Astrocyte (in vitro differentiated cells and primary cell): ENCODE measurements at regions not wholly inside any gene's neighbourhood (a gene's known extent, or its start where the extent isn't known, plus 50 kb on each side); places are given as distances from the start of the nearest gene placed in this dataset.

Experiments
- DNase-seq: peaks from one replicate; pipeline ENCODE4 v3.0.0-alpha.2; 2010; ENCODE audit warnings: low read depth
- FAIRE-seq: peaks from 2 replicates; lab custom pipeline; 2011; peaks lifted over from hg19 to GRCh38; lab: Jason Lieb, UNC
- H2AFZ ChIP-seq: 2 replicates; pipeline ENCODE4 v1.6.0; 2012; ENCODE audit warnings: low read depth, low read length, inconsistent platforms
- H3K27ac ChIP-seq: 2 replicates; pipeline ENCODE4 v1.5.1; 2011; ENCODE audit warnings: low read depth, low read length, inconsistent platforms
- H3K27me3 ChIP-seq: 2 replicates; pipeline ENCODE4 v1.6.0; 2011; ENCODE audit warnings: low read length, inconsistent platforms; ENCODE audit not compliant: insufficient read depth
- H3K36me3 ChIP-seq: 2 replicates; pipeline ENCODE4 v1.5.1; 2011; ENCODE audit warnings: low read length, inconsistent platforms; ENCODE audit not compliant: insufficient read depth
- H3K4me1 ChIP-seq: 2 replicates; pipeline ENCODE4 v1.5.1; 2011; ENCODE audit warnings: low read length, inconsistent platforms; ENCODE audit not compliant: insufficient read depth
- H3K4me2 ChIP-seq: 2 replicates; pipeline ENCODE4 v1.6.0; 2012; ENCODE audit warnings: low read length, inconsistent platforms
- H3K4me3 ChIP-seq: 2 replicates; pipeline ENCODE4 v1.5.1; 2011; ENCODE audit warnings: low read depth, mild to moderate bottlenecking, low read length, inconsistent platforms; ENCODE audit not compliant: insufficient read depth
- H3K79me2 ChIP-seq: 2 replicates; pipeline ENCODE4 v1.6.0; 2012; ENCODE audit warnings: mild to moderate bottlenecking, low read length, inconsistent platforms; ENCODE audit not compliant: insufficient read depth
- H3K9ac ChIP-seq: 2 replicates; pipeline ENCODE4 v1.6.0; 2012; ENCODE audit warnings: mild to moderate bottlenecking, low read length, inconsistent platforms
- H3K9me3 ChIP-seq: 2 replicates; pipeline ENCODE4 v1.5.1; 2012; ENCODE audit warnings: low read depth, mild to moderate bottlenecking, low read length, inconsistent platforms; ENCODE audit not compliant: insufficient read depth
- H4K20me1 ChIP-seq: 2 replicates; pipeline ENCODE4 v1.6.0; 2012; ENCODE audit warnings: low read length, inconsistent platforms; ENCODE audit not compliant: insufficient read depth
- H3K27ac Mint-ChIP-seq: one replicate; pipeline ENCODE4 v1.8.0; 2021; ENCODE audit warnings: mild to moderate bottlenecking, mixed read lengths; ENCODE audit not compliant: unreplicated experiment
- H3K27me3 Mint-ChIP-seq: one replicate; pipeline ENCODE4 v1.8.0; 2021; ENCODE audit warnings: low read depth, mixed read lengths; ENCODE audit not compliant: unreplicated experiment
- H3K36me3 Mint-ChIP-seq: one replicate; pipeline ENCODE4 v1.8.0; 2021; ENCODE audit warnings: low read depth, mixed read lengths; ENCODE audit not compliant: unreplicated experiment
- H3K4me1 Mint-ChIP-seq: one replicate; pipeline ENCODE4 v1.8.0; 2021; ENCODE audit warnings: low read depth, mixed read lengths; ENCODE audit not compliant: unreplicated experiment
- H3K4me3 Mint-ChIP-seq: one replicate; pipeline ENCODE4 v1.8.0; 2021; ENCODE audit warnings: mild to moderate bottlenecking, moderate library complexity, mixed read lengths; ENCODE audit not compliant: unreplicated experiment
- H3K9me3 Mint-ChIP-seq: one replicate; pipeline ENCODE4 v1.8.0; 2021; ENCODE audit warnings: mild to moderate bottlenecking, mixed read lengths; ENCODE audit not compliant: unreplicated experiment
- EZH2 ChIP-seq: IDR thresholded peaks from 2 replicates; pipeline ENCODE4 v1.6.1; 2012; ENCODE audit warnings: mild to moderate bottlenecking, low read length, inconsistent platforms; ENCODE audit not compliant: insufficient read depth
- TF ChIP-seq, protein P1 (sequence below): IDR thresholded peaks from 2 replicates; pipeline ENCODE4 v1.5.1; 2011; ENCODE audit warnings: low read depth, mild to moderate bottlenecking, inconsistent platforms, low read length, moderate library complexity; ENCODE audit not compliant: insufficient read depth

DNA sequence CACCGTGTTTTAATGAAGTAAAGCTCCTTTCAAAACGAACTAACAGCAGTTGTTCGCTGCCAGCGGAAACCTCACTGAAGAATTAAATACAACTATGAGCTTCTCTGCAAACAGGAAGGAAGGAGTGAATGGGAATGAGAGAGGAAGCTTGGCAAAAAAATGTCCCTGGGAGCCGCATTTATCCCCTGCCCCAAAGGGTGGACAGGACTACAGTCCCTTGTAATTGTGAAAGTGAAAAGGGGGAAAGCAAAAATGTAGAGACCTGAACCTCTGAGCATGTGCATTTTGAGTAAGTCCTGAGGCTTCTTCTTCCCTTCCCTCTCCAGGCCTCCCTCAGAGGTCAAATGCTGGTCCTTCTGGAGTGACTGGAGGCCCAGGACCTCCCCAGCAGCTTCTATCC, 53.8 kb upstream of the BMP2K start:
- no peak overlapping the region for H3K4me2 ChIP-seq
- no peaks in the 10 kb centered on the region for H4K20me1 ChIP-seq
- H3K9me3 ChIP-seq: no peaks in the 10 kb centered on the region
- Mint-ChIP-seq H3K36me3 (no peaks in the 10 kb centered on the region), H3K4me3 (no peak overlapping the region), H3K9me3 (peaks cover 1% of the 10 kb centered on the region), H3K27ac (no peak overlapping the region), H3K27me3 (no peaks in the 10 kb centered on the region), H3K4me1 (peaks cover 2% of the 10 kb centered on the region)
- DNase-seq (no peak), FAIRE-seq (no peak)
- H3K4me1 ChIP-seq: no peaks in the 10 kb centered on the region
- H3K27ac ChIP-seq: no peak overlapping the region
- H3K79me2 ChIP-seq: no peaks in the 10 kb centered on the region
- H3K27me3 ChIP-seq: no peaks in the 10 kb centered on the region
- H3K4me3 ChIP-seq: no peak overlapping the region
- H3K36me3 ChIP-seq: no peaks in the 10 kb centered on the region
- TF ChIP-seq, protein P1, sequence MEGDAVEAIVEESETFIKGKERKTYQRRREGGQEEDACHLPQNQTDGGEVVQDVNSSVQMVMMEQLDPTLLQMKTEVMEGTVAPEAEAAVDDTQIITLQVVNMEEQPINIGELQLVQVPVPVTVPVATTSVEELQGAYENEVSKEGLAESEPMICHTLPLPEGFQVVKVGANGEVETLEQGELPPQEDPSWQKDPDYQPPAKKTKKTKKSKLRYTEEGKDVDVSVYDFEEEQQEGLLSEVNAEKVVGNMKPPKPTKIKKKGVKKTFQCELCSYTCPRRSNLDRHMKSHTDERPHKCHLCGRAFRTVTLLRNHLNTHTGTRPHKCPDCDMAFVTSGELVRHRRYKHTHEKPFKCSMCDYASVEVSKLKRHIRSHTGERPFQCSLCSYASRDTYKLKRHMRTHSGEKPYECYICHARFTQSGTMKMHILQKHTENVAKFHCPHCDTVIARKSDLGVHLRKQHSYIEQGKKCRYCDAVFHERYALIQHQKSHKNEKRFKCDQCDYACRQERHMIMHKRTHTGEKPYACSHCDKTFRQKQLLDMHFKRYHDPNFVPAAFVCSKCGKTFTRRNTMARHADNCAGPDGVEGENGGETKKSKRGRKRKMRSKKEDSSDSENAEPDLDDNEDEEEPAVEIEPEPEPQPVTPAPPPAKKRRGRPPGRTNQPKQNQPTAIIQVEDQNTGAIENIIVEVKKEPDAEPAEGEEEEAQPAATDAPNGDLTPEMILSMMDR: no peak
- no peak for TF ChIP-seq EZH2
- no peak overlapping the region for H3K9ac ChIP-seq
- H2AFZ ChIP-seq: peak overlapping the region; percentile 19

DNA sequence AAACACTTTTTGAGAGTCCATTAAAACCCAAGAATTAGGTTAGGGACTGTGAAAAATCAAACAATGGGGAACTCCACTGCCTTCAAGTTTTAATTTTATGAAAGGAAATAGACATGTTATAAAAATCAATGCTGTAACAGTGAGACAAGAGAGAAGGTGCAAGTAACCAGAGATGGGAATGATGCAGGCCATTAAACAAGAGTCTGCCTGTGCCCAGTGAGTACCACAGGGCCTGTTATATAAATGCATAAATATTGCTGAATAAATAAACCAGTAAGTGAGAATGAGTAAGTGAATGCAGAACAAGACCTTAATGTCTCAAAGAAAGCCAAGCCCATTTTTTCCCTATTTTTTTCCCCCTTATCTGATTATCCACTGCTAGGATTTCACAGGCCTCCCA, 53.3 kb upstream of the BMP2K start:
- H3K36me3 Mint-ChIP-seq: no peaks in the 10 kb centered on the region
- Histone ChIP-seq H3K9me3 (no peaks in the 10 kb centered on the region), H4K20me1 (no peaks in the 10 kb centered on the region), H3K9ac (no peak overlapping the region), H3K79me2 (no peaks in the 10 kb centered on the region), H3K4me2 (no peak overlapping the region), H3K27ac (no peak overlapping the region), H3K27me3 (no peaks in the 10 kb centered on the region), H3K36me3 (no peaks in the 10 kb centered on the region), H3K4me3 (no peak overlapping the region), H2AFZ (no peak overlapping the region), H3K4me1 (no peaks in the 10 kb centered on the region)
- FAIRE-seq (no peak), DNase-seq (no peak)
- H3K27me3 Mint-ChIP-seq: no peaks in the 10 kb centered on the region
- peaks cover 2% of the 10 kb centered on the region for H3K4me1 Mint-ChIP-seq
- H3K4me3 Mint-ChIP-seq: no peak overlapping the region
- peaks cover 1% of the 10 kb centered on the region for H3K9me3 Mint-ChIP-seq
- no peak overlapping the region for H3K27ac Mint-ChIP-seq
- TF ChIP-seq, protein P1: no peak
- no peak for TF ChIP-seq EZH2
